ENCODE measurements at regions not wholly inside any gene's neighbourhood (a gene's known extent, or its start where the extent isn't known, plus 50 kb on each side); places are given as distances from the start of the nearest gene placed in this dataset.
"Not testable (repeated sequence)": the region's sequence is repeated elsewhere in the genome, so short reads cannot be mapped to it uniquely, and the experiment has no call there.

DNA sequence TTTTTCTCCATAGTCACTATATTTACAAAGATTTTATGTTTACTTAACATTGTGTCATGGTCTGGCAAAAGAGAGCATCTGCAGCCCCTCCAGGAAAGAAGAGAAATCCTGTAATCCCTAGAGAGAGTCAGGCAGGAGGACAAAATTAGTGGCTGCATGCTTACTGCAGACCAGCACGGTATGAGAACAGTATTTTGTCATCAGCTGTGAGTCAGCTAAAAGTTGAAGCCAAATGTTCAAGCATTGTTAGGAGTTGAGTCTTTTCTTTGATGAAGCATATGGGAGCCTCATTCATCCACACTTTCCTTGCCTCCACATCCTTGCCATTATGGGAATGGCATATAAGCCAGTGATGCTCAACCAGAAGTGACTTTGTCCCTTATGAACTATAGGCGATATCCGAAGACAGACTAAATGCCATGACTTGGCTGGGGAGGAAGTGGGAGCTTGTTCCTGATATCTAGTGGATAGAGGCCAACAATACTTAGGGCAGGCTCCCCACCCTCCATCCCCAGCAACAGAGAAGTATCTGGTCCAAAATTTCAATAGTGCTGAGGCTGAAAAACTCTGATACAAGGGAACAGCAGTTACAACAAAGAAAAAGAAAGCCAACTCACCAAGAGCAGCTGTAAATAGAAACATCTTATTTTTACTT lies 112.0 kb upstream of the OR5AK2 start:
- peak; percentile 68 for DNase-seq

DNA sequence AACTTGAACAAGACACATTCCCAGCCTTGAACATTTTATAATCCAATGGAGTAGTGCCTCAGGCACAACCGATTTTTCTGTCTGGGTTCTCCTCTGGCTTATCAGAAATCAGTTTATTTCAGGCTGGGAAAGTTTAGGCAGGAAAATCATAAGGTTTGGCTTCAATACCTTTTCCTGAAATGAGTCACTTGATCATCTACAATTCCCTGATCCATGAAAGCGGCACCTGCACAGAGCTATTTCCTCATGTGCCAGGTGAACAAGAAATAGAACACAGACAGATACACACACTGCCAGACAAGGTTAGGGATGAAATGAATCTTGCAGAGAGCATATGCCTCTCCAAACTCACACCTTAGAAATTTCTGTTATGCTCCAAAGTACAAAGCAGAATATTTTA lies 106.7 kb upstream of the OR9G4 start:
- no peak for DNase-seq

DNA sequence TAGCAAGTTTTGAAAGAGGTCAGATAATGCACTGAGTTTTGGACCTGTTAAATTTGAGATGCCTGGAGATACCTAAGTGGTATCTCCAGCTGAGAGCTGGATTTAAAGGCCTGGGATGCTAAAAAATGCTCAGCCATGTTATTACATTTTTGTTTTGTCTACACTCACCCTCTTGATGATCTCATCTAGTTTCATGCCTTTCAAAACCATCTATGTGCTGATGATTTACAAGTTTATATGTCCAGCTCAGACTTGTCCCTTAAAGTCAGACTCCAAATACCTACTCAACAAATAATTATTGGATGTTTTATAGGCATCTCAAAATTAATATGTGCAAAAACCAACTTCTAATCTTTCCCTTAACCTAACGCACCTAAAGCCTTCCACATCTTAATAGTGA lies 103.6 kb upstream of the OR9G4 start:
- DNase-seq, result no peak

DNA sequence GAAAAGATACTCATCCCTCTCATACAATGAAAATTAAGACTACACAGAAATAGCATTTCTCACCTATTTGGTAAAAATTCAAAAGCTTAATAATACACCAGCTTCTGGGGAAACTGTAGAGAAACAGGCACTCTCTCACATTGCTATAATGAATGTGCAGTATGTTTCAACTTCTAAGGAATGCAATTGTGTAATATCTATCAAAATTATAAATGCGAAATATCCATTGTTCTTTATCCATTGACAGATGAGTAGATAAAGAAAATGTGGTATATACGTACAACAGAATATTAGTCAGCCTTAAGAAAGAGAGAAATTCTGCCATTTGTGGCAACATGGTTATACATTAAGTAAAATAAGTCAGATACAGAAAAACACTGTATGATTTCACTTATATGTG lies 101.4 kb upstream of the OR9G4 start:
- DNase-seq, result no peak

DNA sequence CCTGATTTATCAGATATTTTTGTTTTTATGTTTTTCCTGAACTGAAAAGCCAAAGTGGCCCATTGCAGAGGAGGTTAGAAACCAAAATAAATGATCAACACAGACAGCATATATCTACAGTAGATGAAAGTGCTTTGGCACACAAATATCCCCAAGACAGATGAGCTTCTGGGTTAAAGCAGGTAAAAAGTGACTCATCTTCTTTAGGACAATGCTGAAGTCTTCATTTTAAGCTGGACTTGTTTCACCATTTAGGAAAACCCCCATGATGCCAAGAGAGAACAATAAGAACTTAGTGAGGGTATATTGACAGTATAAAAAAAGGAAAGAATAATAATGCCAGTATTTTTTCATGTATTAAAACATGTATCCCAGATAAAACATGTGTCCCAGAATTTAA lies 100.8 kb upstream of the OR9G4 start:
- DNase-seq, result no peak

DNA sequence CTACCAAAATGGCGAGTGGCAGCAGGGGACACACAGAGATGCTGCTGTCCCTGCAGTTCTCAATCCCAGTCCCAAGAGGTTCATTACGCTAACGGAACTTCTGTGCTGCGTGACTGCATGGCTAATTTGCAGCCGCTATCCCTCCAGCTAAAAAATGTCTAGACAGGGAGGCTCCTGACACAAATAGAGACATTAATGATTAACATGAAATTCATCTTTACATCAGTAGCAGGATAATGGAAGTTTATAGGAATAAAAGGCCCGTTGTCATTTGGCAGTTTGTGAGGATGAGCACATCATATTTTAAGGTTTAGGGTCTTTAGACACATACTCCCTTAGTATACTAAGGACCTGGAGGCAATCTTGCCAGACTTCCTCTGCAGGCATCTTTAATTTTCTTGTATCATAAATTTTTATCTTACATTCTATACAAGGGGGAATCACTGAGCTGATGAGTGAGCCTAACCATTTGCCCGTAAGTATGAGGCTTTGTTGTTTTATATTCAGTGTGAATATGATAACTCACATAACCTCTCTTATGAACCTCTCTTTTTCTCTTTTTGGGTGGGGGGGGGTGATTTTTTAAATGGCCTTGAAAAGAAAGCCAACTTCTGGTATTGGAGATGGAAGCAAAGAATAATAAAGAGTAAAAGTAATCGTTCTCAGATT lies 99.8 kb upstream of the OR9G4 start:
- no peak for DNase-seq

DNA sequence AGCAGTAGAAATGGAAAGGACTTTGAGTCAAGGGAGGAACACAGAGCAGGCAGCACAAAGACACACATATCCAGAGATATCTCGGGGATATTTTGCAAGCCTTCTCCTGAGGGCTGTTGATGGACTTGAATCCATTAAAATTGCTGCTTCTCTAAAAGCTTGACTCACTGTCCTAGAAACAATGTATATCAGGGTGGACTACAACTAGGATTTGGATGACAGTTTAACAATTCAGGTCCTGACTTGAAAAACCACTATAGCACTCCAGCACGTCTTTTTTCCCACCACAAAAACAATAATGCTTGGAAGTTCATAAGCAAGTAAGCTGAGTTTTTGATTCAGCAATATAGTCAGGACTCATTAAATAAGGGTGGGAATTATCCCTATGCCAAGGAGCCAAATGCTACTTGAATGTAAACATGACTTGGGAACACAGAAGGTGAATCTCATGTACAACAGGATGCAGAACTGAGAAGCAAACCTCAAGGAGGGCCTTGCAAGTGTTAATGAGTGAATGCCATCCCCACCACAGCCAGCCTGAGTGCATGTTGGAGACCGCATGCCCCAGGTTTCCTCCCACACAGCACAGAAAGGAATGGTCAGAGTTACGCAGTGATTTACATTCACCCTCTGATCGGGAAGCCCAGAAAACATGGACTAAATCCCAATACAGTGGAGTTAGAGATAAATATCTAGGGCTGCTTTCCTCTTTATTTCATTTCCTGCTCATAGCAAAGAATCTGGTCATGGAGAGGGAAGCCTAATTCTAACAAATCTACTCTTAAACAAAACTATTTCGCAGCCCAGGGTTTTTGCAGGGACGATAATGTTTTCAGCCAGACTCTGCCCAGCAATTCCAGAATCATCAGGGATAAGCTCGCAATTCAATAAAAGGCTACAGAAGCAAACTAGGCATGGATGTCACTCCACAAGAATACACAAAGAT lies 98.4 kb upstream of the OR9G4 start:
- no peak for DNase-seq

DNA sequence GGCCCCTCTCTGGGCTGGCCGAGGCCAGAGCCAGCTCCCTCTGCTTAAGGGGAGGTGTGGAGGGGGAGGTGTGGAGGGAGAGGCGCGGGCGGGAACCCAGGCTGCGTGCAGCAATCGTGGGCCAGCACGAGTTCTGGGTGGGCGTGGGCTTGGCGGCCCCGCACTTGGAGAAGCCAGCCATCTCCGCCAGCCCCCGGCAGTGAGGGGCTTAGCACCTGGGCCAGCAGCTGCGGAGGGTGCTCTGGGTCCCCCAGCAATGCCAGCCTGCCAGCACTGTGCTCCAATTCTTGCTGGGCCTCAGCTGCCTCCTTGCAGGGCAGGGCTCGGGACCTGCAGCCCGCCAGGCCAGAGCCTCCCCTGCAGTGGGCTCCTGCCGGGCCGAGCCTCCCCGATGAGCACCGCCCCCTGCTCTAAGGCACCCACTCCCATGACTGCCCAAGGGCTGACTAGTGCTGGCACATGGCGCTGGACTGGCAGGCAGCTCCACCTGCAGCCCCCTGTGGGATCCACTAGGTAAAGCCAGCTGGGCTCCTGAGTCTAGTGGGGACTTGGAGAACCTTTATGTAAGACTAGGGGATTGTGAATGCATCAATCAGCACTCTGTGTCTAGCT lies 96.7 kb upstream of the OR9G4 start:
- no peak for DNase-seq

DNA sequence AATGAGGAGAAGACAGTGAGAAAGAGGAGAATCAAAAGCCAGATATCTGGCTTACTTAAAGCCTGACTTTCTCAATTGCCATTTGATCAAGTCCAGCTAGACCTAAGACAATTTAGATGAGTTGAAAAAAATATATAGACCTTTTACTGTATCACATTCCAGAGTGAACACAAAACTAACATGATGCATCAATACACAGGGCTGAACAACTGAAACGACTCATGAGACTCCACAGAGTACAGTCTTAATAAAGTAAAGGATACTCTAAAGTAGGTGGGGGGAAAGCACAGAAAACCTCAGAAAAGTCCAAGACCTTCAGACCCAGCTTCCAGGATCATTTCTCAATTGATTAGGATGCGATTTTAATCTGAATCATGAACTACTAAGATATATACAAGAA lies 95.3 kb upstream of the OR9G4 start:
- DNase-seq, result no peak

DNA sequence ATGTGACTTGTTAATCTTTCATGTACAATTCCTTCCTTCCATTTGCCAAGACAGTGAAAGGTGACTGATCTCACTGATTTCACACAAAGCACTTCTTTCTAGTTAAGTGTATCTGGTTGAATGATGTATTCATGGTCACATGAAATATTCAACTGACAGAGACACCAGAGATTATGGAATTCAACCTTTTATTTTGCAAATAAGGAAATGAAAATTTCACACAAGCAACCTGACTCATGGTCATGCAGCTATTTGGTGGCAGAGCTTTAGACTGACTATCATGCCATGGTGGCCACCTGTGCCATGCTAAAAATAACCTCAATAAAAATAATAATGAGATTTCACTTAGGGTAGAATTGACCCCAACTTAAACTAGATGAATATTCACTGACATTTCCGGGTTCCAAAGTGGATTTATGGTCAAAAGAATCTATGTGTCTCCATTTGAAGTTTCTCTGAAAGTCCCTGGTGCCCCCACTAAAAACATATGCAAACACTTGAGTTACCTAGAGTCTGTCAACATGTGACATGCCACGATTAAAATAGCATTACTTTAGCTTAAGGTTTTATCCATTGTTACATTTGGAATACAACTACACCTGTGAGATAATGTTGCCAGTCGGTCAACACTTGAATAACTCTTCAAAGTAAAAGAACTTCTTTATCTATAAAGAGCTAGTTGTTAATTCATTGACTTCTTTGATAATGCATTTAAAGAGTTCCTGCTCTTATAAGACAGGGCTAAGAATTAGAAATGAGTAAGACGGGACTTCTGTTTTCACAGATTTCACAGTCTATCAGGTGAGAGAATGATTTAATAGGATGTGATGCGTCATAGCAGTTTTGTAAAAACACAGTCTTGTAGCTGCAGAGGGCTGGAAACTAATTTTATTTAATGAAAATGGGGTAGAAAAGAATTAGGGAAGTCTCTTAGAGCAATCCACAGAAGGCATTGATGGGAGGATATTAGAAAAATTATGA lies 94.6 kb upstream of the OR9G4 start:
- no peak for DNase-seq

DNA sequence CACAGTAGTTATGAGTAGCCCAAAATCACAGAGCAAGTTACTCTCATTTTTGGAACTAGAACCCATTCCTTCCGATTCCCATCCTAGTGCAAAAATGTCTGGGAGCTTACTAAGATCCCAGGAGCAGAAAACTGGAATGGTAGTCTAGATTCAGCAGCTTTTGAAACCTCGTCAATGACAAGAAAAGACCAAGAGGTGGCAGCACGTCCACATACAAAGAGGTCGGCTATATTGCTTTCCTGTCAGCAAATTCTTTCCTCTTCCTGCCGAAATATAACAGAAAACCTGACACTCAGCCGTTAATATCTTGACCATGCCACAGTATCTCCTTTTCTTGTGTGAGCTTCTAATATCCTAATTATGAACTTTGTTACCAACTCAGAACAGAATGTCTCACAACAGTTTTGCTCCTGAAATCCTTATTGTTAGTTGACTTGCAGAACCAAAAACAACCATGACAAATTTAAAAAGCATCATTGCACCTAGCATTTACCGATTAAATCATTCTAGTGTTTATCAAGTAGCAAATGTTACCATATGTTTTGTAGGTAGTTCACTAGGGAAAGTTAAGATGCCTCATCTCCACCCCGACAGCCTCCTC lies 92.8 kb upstream of the OR9G4 start:
- peak; percentile 59 for DNase-seq

DNA sequence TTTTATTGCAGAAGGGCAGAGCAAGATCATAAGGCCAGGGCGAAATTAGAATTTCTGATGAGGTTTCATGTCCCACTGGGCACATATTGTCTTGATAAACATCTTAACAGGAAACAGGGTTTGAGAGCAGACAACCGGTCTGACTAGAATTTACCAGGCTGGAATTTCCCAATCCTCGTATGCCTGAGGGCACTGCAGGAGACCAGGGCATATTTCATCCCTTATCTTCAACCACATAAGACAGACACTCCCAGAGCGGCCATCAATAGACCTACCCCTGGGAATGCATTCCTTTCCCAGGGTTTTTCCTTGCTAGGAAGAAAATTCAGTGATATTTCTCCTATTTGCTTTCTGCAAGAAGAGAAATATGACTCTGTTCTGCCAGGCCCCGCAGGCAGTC lies 78.9 kb upstream of the OR9G4 start:
- not testable (repeated sequence) for DNase-seq

DNA sequence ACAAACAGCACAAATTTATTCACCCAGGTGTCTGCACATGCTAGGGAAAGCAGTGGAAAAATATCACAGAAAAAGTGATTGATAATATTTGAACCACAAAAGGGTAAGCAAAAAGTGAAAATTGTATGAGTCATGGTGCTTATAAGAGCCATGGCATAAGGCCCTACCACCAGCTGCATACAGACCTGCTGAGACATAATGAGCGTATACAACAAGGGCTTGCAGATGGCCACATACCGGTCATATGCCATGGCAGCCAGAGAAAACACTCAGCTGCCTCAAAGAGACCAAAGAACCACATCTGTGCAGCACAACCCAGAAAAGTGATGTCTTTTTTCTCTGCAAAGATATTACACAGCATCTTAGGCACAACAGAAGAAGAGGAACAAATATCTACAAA lies 71.4 kb upstream of the OR9G4 start:
- no peak for DNase-seq

DNA sequence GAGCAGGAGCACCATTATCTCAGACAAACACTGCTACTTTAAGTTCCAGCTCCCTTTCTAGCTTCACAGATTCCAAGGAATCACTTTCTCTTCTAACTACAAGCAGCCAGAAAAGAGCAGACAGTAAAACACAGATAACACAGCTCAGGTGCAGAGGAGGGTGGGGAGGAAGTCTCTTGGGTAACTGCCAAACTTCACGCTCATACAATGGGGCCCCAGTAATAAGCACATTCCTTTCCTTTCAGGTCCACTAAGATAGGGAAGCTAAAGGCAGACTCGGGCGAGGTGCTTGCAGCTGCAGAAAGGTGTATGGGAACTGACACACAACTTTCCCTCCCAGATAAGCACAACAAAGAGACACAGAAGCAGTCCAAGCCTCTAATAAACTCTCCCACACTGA lies 69.2 kb upstream of the OR9G4 start:
- no peak for DNase-seq

DNA sequence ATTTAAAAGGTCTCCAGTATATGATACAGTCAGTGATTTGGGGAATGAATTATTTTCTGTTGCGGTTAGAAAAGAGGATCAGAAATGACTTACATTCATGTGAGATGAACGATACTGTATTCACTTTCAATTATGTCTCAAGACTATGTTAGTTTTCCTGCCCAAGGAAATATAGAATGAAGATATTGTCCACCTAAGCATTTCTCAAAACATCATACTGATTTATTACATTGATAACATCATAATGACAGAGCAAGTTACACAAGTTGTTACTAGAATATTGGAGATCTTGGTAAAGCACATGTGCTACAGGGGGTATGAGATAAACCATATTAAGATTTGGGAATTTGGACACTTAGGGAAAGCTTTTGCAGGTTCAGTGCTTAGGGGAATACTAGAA lies 67.8 kb upstream of the OR9G4 start:
- DNase-seq, result no peak

DNA sequence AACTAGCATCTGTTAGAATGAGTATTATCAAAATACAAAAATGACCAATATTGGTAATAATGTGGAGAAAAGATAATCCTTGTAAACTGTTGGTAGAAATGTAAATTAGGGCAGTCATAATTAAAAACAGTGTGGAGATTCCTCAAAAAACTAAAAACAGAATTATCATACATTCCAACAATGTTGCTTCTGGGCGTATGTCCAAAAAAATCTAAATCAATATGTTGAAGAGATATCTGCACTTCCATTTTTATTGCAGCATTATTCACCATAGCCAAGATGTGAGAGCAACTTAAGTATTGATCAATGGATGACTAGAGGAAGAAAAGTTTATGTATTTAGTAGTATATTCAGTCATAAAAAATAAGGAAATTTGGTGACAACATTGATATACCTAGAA lies 59.8 kb upstream of the OR9G4 start:
- DNase-seq, result no peak

DNA sequence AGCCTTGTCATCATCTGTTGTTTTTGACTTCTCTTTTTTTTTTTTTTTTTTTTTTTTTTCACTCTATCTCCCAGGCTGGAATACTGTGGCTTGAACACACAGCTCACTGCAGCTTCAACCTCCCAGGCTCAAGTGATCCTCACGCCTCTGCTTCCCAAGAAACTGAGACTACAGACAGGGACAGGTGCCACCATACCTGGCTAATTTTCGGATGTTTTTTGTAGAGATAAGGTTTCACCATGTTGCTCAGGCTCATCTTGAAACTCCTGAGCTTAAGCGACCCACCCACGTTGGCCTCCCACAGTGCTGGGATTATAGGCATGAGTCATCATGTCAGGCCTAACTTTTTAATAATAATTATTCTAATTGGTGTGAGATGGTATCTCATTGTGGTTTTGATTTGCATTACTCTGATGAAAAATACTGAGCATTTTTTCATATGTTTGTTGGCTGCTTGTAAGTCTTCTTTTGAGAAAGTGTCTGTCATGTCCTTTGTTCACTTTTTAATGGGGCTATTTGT lies 51.3 kb upstream of the OR9G4 start:
- DNase-seq, result no peak
